RPMI8226 (cell line): ENCODE measurements at regions not wholly inside any gene's neighbourhood (a gene's known extent, or its start where the extent isn't known, plus 50 kb on each side); places are given as distances from the start of the nearest gene placed in this dataset.

Experiments
- DNase-seq: peaks from one replicate; pipeline ENCODE4 v3.0.0-alpha.2; 2015

- DNase-seq, result no peak
Measured at GRCh38 chr3:83076041-83076440, 1314.6 kb upstream of the GBE1 start.

DNA sequence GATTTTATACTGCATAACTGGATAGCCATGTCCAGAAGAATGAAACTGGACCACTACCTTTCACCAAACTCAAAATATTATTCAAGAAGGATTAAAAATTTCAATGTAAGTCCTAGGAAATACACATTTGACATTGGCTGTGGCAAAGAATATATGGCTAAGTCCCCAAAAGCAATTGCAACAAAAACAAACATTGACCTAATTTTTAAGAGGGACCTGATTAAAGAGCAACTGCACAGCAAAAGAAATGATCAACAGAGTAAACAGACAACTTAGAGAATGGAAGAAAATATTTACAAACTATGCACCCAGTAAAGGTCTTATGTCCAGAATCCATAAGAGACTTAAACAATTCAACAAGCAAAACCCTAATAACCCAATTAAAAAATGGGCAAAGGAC, 1313.0 kb upstream of the GBE1 start:
- no peak for DNase-seq

GRCh38 chr3:83065851-83066460, 1304.5 kb upstream of the GBE1 start:
- DNase-seq, result no peak

DNA sequence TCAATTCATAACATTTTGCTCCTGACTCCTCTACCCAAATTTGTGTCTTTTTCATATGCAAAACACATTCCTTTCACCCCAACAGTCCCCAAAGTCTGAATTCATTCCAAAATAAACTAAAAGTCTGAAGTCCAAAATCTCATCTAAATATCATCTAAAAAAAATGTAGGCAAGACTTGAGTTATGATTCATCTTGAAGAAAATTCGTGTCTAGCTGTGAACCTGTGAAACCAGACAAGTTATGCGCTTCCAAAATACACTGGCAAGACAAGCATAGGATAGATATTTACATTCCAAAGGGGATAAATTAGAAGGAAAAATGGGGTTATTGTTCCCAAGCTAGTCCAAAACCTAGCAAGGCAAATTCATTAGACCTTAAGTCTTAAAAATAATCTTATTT, 1302.0 kb upstream of the GBE1 start:
- no peak for DNase-seq

GRCh38 chr3:83048556-83048955, 1287.1 kb upstream of the GBE1 start:
- no peak for DNase-seq

- DNase-seq, result no peak
Measured at GRCh38 chr3:83039422-83039821, 1278.0 kb upstream of the GBE1 start.

DNA sequence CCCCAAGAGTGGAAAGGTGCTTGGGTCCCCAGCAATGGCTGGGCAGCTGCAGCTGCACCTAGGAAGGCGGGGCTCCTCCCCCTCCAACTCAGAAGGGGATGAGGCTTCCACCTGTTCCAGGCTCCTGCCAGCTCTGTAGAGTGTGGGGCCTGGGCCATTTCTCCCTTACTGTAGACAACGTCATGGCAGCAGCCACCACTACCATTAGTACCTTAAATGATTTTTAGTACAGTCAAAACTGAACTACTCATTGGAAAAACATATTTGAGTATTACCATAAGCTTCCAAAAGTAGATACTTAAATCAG, 1274.2 kb upstream of the GBE1 start:
- no peak for DNase-seq

GRCh38 chr3:83034806-83035703, 1273.6 kb upstream of the GBE1 start:
- DNase-seq, result no peak

DNA sequence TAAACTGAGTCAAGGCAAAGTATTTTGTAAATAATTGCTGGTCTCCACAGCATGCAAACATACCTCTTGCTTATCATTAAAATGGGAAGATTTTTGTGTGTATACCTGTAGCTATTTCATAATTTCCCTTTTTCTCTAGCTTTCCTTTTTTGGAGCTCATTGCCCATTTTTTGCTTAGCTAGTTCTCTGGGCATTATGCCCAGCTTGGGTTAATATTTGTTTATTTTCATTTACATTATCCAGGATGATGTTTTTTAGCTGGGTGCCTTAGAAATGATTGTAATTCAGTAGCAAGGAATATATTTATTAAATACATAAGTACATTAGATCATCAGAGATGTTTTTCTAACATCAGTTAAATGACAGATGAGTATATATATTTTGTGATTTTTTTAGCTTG, 1271.7 kb upstream of the GBE1 start:
- peak; percentile 50 for DNase-seq

DNA sequence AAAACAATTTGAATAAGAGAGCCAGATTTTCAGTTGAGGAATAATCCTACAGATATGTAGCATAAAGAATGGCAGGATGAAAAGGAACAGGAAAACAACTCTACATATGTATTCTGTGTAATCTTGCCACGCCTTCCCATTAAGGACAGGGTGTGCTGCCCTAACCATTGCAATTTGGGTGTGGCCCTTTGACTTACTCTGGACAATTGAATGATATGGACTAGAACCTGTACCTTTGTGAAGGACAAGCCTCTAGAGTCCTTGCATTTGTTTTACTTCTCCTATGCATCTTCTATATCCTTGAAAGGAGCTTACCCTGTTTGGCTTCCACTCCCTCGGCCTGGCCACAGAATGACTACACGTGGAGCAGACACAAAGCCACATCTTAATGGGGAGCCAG, 1261.6 kb upstream of the GBE1 start:
- no peak for DNase-seq

DNA sequence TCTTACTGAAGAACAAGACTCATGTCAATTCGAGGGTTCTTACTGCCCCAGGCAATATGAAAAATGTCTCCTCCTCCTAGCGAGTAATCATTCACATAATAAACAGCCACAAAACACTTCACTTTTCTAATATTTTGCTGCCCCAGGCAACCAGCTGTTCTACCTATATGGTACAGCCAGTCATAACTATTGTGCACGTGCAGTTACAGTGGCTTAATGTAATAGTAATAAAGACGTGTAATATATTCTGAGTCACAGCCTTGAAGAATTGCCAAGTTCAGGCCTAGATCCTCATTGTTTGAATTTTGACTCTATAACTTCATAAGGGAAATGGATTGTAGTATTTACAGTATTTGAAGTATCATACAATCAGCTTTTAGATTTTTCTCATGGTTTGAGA, 1250.0 kb upstream of the GBE1 start:
- no peak for DNase-seq

GRCh38 chr3:83003917-83004316, 1242.5 kb upstream of the GBE1 start:
- peak; percentile 68 for DNase-seq

DNA sequence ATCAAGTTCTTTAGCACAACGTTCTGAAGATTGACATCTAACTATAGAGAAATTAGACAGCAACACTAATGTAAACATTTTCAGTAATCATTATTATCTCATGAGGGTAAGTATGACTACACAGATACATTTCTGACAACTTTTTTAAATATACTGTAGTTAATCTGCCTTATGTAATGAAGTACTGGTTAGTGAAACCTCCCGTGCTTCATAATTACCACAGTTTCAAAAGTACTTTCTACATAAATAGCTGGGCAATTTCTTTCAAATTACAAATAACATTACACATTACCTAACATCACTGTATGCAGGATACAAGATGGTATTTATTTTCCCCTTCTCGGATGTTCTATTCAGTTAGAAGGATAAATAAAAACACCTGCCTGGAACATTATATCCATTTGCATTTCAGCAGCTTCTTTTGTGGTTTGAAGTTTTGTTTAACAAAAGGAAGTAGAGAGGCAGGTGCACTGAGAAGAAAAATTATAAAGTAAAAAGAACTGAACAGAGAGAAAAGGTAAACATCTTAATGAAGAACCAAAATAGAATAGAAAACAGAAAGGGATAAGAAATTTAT, 1241.5 kb upstream of the GBE1 start:
- peak; percentile 52 for DNase-seq

DNA sequence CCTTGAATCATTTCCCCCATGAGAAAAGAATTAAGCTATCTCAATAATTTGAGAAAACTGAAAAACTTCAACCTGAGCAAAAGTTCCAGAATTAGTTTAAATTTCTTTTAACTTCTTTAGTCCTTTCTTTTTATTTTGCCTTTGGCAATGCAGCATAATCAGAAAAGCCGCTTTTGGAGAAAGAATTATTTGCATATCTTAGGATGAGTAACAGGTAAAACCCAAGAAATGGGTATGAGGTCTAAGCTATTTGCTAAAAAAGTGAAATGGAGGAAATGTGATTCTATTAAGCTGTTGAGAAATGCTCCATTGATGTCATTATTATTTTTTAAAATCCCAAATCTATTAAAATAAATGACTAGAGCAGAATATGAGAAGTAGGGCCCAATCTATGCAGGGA, 1238.3 kb upstream of the GBE1 start:
- DNase-seq, result no peak

DNA sequence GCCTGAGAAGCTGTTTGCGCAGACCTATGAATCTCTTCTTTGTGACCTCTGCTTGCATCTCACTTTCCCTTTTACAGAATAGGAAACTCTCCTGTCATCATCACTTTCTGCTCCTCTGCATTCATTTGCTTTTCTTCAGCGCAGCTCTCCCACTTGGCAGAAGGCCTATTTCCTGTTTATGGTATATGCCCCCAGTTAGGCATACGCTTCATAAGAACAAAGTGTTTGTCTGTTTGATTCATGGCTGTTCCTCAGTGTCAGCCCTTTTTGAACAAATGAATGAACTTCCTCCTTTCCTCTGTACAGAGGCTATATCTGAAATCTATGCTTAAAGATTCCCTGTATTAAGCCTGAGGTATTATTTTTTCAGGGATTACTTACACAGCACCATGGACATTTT, 1216.9 kb upstream of the GBE1 start:
- DNase-seq, result no peak

GRCh38 chr3:82977871-82978270, 1216.4 kb upstream of the GBE1 start:
- DNase-seq, result no peak

DNA sequence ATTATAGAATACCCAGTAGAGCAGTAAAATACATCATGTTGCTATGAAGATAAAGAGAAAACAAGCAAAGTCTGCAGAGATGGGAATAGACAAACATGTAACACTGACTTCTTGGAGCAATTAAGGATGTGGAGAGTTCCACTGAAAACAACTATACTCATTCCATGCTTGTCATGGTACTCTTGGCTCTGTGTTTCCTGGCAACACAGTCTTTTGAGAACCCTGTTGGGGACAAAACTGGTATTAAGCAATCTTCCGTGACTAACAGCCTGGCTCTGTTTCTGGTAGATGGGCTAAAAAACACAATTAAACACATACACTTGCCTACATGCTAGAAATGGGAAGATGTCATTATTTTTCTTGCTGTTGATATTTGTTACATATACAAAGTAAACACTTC, 1212.3 kb upstream of the GBE1 start:
- no peak for DNase-seq

DNA sequence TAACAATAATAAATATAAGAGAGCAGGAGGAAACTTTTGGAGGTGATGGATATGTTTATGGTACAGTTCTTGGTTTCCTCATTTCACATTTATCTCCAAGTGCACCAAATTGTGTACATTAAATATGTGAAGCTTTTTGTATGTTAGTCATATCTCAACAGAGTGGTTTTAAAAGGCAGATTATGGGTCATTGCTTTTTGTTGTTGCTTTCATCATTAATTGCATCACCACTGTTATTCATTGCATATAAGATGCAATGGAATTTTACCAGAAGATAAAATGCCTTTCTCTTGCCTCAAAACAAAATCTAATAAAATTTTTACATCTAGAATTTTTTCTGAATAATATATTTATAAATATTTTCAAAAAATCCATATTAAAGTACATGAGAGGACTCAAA, 1198.9 kb upstream of the GBE1 start:
- DNase-seq, result no peak

GRCh38 chr3:82957696-82958095, 1196.3 kb upstream of the GBE1 start:
- no peak for DNase-seq

- DNase-seq, result no peak
Measured at GRCh38 chr3:82957079-82957478, 1195.6 kb upstream of the GBE1 start.

DNA sequence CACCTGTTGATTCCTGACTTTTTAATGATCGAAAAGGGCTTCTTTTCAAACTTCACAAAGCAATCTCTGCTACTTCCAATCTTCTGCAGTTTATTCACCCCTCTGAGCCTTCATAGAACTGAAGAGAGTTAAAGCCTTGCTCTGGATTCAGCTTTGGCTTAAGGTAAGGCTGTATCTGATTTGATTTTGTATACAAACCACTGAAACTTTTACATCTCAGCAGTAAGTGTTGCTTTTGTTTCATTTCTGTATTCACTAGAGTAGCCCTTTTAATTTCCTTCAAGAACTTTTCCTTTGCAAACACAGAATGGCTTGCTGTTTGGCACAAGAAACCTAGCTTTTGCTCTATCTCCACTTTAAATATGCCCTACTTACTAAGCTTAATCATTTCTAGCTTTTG, 1193.0 kb upstream of the GBE1 start:
- no peak for DNase-seq

DNA sequence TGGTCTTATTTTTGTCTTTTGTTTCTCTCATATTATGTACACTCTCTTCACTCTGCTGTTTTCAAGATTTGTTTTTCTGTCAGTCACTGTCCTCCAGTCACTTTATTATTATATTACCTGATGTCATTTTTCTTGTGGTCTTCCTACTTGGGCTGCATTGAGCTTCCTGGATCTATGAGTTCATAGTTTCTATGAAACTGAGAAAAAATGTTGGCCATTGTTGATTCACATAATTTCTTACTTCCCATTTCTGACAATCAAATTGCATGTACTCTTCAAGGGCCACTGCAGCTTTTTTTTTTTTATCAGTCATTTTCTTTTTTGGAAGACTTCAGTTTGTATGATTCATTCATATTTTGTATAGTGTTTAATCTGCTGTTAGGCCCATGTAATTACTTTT, 1180.6 kb upstream of the GBE1 start:
- peak; percentile 64 for DNase-seq

DNA sequence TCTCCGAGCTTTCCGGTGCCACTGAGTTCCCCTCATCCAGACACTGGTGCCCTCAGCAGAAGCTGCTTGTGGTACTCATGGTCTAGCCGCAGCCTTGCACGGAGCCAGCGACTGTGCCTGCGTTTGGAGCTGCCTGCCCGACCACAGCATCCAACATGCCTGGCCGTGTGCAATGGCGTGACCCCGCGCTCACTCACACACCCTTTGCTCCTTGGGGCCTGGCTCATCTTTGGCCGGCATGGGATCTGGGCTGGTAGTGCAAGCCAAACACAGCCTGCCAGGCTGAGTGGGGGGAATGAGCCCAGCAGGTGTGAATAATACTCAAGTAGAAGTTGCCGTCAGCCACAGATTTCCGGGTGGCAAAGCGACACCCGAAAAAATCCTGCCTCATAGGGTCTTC, 1178.7 kb upstream of the GBE1 start:
- DNase-seq, result no peak

- no peak for DNase-seq
Measured at GRCh38 chr3:82939491-82940097, 1178.1 kb upstream of the GBE1 start.
